GM21717 (cell line): ENCODE measurements at regions not wholly inside any gene's neighbourhood (a gene's known extent, or its start where the extent isn't known, plus 50 kb on each side); places are given as distances from the start of the nearest gene placed in this dataset.

Experiments
- ATAC-seq: cut with Tn5 transposase; IDR thresholded peaks from one replicate; pipeline ENCODE4 v1.9.1; 2021; ENCODE audit warnings: mild to moderate bottlenecking, moderate library complexity; ENCODE audit not compliant: unreplicated experiment

DNA sequence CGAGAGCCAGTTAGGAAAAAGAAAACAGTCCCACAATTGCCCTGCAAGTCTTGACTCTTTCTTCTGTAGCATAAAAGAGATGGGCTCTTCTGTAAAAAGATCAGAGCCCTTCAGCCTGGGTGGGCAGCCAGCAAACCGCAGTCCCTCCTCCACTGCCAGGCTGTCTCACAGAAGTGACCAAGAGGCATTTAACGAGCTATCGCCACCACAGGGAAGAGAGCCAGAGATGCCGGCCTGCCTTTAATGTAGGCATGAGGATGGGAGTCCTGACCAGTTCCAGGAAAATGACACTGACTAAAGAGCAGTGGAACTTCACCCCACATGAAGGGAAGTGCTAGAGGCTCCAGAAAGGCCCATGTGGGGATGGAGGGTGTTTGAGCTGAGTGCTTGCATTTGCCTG lies 264.6 kb downstream of the NDUFS4 start:
- no peak for ATAC-seq

DNA sequence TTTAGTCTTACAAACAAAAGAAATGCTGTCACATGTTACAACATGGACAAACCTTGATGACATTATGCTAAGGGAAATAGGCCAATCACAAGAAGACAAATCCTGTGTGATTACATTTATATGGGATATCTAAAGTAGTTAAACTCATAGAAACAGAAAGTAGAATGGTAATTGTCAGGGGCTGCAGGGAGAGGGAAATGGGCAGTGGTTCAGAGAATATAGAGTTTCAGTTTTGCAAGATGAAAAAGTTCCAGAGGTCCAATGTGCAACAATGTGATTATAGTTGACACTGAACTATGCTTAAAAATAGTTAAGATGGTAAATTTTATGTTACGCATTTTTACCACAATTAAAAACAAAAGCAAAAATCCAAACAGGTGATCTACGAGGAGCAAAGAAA lies 265.5 kb downstream of the NDUFS4 start:
- ATAC-seq, result no peak

DNA sequence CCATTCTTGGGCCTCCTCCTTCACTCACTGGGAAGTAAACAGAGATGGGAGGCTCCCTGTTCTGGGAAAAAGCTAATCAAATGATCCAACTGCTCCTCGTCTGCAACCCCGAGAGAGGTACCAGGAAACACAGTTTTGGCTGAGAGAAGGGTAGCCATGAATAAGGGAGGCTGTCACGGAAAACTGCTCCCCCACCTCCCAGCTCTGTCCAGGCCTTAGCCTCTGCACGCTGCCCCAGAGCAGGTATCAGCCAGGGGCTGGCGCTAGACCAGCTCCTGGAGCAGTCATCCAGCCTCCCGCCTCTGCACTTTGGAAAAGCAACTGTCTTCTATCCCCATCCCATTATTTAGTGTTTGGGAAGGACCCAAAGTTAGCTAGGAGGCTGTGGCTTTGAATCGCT lies 266.1 kb downstream of the NDUFS4 start:
- ATAC-seq, result no peak

DNA sequence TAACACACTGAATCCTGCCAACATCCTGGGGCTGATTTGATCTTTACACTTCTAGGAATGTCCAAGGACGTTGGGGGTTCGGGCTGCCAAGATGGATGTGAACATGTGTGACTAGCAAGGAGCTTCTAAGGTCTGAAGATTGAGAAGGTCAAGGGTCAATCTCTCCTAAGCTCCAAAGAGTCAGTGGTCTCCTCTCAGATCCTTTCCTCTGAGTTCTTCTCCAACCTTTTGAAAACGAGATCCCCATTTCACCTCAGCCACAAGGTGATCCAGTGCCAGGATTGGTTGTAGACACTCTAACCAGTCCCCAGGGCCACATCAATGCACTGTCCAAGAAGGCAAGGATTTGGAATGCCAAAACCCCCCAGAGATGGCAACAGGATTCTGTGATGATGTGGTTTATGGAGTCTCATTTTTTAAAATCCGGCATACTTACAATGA lies 266.8 kb downstream of the NDUFS4 start:
- ATAC-seq, result no peak

DNA sequence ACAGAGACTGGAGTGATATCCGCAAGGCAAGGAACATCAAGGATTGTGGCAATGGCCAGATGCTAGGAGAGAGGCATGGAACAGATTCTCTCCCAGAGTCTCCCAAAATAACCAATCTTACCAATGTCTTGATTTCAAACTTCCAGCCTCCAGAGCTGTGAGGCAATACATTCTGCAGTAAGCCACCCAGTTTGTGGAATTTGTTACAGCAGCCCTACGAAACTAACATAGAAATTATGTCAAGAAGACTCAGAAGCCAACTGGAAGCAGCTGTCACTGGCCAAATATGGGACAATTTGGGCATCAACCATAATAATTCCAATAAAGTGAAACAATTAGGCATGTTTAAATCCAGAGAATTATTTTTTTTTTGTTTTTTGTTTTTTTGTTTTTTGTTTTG lies 271.1 kb downstream of the NDUFS4 start:
- ATAC-seq, result no peak
